ENCODE measurements at regions not wholly inside any gene's neighbourhood (a gene's known extent, or its start where the extent isn't known, plus 50 kb on each side); places are given as distances from the start of the nearest gene placed in this dataset.

DNA sequence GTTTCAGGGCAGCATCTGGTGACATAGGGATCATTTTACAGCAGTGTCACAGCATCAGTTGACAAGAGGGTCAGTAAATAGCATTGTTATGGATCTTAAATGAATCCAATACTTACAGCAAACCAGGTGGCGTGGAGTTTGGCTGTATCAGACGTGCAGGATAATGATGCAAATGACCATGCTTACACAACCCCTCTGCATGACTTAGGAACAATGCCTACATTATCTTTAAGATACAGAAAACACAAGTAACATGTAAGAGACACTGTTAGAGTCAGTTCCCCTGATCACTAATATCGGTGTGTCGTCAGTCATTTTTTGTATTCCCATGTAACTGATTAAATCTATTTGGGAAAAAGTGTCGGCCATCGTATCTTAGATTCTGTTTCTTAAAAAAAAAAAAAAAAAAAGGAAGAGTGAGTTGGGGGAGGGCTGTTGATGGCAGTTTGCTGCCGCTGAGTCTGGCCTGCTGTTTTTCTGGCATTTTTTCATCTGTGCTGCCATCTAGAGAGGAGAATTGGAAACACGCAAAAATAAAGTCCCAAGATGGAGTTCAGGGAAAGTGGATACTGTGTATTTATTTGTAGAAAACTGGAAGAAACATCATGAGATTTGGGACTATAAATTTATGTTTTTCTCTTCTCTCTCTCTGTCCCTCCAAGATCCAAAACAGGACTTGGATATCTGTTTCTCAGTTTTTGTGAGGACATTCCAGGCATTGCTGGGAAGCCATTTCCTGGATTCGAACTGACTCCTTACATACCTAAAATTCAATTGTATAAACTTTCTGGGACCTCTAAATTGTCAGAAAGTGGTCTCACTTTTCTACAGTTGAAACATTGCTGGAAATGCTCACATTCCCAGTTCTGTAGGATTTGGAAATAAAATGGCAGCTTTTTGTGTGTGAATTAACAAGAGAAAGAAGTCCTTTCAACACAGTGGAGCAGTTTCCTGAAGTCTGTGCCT, 60.3 kb upstream of the AGPS start:
- Histone ChIP-seq H3K4me3 (ENCODE audit: low read length) (no peak overlapping the region), H3K27me3 (ENCODE audit: control insufficient read depth, insufficient read depth, low read length) (no peaks in the 10 kb centered on the region), H3K9me3 (ENCODE audit: control insufficient read depth, insufficient read depth, low read length) (no peaks in the 10 kb centered on the region), H3K27ac (ENCODE audit: low read length) (no peak overlapping the region), H3K4me1 (ENCODE audit: control insufficient read depth, insufficient read depth, low read length) (no peaks in the 10 kb centered on the region), H3K36me3 (ENCODE audit: control insufficient read depth, insufficient read depth, low read length) (no peaks in the 10 kb centered on the region)
- WGBS (ENCODE audit: insufficient coverage): 34% methylated on average over 9 of the region's 9 CpGs
- H3K9me3 Mint-ChIP-seq: no peaks in the 10 kb centered on the region
- ATAC-seq (peak; percentile 85 to 89 (median 89)), DNase-seq (peak in 1 of 2 donors; percentile 81)
- H3K4me1 Mint-ChIP-seq: peaks cover 0 to 8% of the 10 kb centered on the region in 2 donors
- intact Hi-C loops (cut with micrococcal nuclease): loop anchor here (1.0 kb wide), 1 partner anchor 168 kb away; no protein-coding TSS in a partner anchor
- TF ChIP-seq, protein P1, sequence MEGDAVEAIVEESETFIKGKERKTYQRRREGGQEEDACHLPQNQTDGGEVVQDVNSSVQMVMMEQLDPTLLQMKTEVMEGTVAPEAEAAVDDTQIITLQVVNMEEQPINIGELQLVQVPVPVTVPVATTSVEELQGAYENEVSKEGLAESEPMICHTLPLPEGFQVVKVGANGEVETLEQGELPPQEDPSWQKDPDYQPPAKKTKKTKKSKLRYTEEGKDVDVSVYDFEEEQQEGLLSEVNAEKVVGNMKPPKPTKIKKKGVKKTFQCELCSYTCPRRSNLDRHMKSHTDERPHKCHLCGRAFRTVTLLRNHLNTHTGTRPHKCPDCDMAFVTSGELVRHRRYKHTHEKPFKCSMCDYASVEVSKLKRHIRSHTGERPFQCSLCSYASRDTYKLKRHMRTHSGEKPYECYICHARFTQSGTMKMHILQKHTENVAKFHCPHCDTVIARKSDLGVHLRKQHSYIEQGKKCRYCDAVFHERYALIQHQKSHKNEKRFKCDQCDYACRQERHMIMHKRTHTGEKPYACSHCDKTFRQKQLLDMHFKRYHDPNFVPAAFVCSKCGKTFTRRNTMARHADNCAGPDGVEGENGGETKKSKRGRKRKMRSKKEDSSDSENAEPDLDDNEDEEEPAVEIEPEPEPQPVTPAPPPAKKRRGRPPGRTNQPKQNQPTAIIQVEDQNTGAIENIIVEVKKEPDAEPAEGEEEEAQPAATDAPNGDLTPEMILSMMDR (IDR thresholded peaks at IDR 0.05): peak; percentile 70
- H3K27me3 Mint-ChIP-seq (ENCODE audit: low read depth in 2 of 2): no peaks in the 10 kb centered on the region
- no peaks in the 10 kb centered on the region for H3K36me3 Mint-ChIP-seq
- no peak overlapping the region for H3K4me3 Mint-ChIP-seq
- peak overlapping the region in 1 of 2 donors; percentile 62 for H3K27ac Mint-ChIP-seq

- H3K9me3 Mint-ChIP-seq: no peaks in the 10 kb centered on the region
- DNase-seq (no peak), ATAC-seq (no peak)
- H3K4me3 Mint-ChIP-seq: no peak overlapping the region
- no peaks in the 10 kb centered on the region for H3K27me3 ChIP-seq (ENCODE audit: control insufficient read depth, insufficient read depth, low read length)
- peaks cover 0 to 8% of the 10 kb centered on the region in 2 donors for H3K4me1 Mint-ChIP-seq
- intact Hi-C loops (cut with micrococcal nuclease): loop anchor here (1.0 kb wide), 1 partner anchor 169 kb away; no protein-coding TSS in a partner anchor
- no peak overlapping the region for H3K4me3 ChIP-seq (ENCODE audit: low read length)
- H3K36me3 ChIP-seq (ENCODE audit: control insufficient read depth, insufficient read depth, low read length): no peaks in the 10 kb centered on the region
- TF ChIP-seq, protein P1 (IDR thresholded peaks at IDR 0.05): no peak
- WGBS (ENCODE audit: insufficient coverage): 86% methylated on average over 4 of the region's 5 CpGs
- no peak overlapping the region for H3K27ac ChIP-seq (ENCODE audit: low read length)
- no peaks in the 10 kb centered on the region for H3K36me3 Mint-ChIP-seq
- H3K4me1 ChIP-seq (ENCODE audit: control insufficient read depth, insufficient read depth, low read length): no peaks in the 10 kb centered on the region
- H3K27me3 Mint-ChIP-seq (ENCODE audit: low read depth in 2 of 2): no peaks in the 10 kb centered on the region
- H3K27ac Mint-ChIP-seq: peak overlapping the region in 1 of 2 donors; percentile 62
- H3K9me3 ChIP-seq (ENCODE audit: control insufficient read depth, insufficient read depth, low read length): no peaks in the 10 kb centered on the region
These were observed 59.6 kb upstream of the AGPS start for GRCh38 chr2:177332992-177333388.

DNA sequence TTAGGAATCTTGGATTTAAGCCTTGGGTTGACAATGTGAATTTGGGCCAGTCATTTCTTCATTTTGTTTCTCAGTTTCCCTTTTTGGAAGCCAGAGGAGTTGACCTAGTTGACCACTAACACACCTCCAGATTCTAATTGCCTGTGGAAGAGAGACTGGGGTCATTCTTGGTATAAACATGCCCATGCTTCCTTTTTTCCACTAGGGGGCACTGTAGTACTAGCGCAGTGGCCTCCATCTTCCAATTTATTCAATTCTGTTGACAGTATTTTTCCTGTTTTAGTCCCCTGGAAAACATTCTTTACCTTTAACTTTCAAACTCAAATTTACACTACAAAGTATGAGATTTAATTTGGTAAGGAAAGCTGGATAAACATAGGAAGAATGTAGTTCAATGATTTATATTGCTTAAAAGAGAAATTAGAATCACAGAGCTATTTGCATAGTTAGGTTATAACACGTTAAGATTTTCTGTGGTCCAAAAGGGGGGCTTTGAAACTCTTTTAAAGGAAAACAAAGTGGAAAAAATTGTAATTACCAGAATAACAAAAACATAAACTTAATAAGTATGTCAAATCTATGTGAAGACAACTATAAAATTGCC, 57.5 kb upstream of the AGPS start:
- H3K36me3 ChIP-seq (ENCODE audit: control insufficient read depth, insufficient read depth, low read length): no peaks in the 10 kb centered on the region
- ATAC-seq (peak; percentile 78 to 81 (median 79)), DNase-seq (peak in 1 of 2 donors; percentile 70)
- 0% methylated on average over 1 of the region's 2 CpGs for WGBS (ENCODE audit: insufficient coverage)
- Mint-ChIP-seq H3K27ac (peak overlapping the region in 1 of 2 donors; percentile 36), H3K36me3 (no peaks in the 10 kb centered on the region), H3K27me3 (ENCODE audit: low read depth in 2 of 2) (no peaks in the 10 kb centered on the region), H3K9me3 (no peaks in the 10 kb centered on the region), H3K4me1 (peaks cover 0 to 8% of the 10 kb centered on the region in 2 donors), H3K4me3 (no peak overlapping the region)
- TF ChIP-seq, protein P1 (IDR thresholded peaks at IDR 0.05): peak; percentile 97
- H3K4me1 ChIP-seq (ENCODE audit: control insufficient read depth, insufficient read depth, low read length): no peaks in the 10 kb centered on the region
- H3K27ac ChIP-seq (ENCODE audit: low read length): no peak overlapping the region
- H3K4me3 ChIP-seq (ENCODE audit: low read length): no peak overlapping the region
- intact Hi-C loops (cut with micrococcal nuclease): loop anchor here (1.0 to 5.0 kb wide), 4 partner anchors 81 to 428 kb away; no protein-coding TSS in a partner anchor
- no peaks in the 10 kb centered on the region for H3K9me3 ChIP-seq (ENCODE audit: control insufficient read depth, insufficient read depth, low read length)
- no peaks in the 10 kb centered on the region for H3K27me3 ChIP-seq (ENCODE audit: control insufficient read depth, insufficient read depth, low read length)

All from natural killer cell (primary cell).